ENCODE measurements at regions not wholly inside any gene's neighbourhood (a gene's known extent, or its start where the extent isn't known, plus 50 kb on each side); places are given as distances from the start of the nearest gene placed in this dataset.
"Not testable (repeated sequence)": the region's sequence is repeated elsewhere in the genome, so short reads cannot be mapped to it uniquely, and the experiment has no call there.

- DNase-seq (ENCODE audit: low read depth in 3 of 3, low spot score in 2 of 3): not testable (repeated sequence)
Measured at GRCh38 chr5:63388188-63388587, 574.1 kb downstream of the HTR1A start.

GRCh38 chr5:63375851-63376250 is 586.4 kb downstream of the HTR1A start:
- no peak for DNase-seq (ENCODE audit: low read depth in 3 of 3, low spot score in 2 of 3)

GRCh38 chr5:63374085-63374484 is 588.2 kb downstream of the HTR1A start:
- DNase-seq (ENCODE audit: low read depth in 3 of 3, low spot score in 2 of 3): no peak

- no peak for DNase-seq (ENCODE audit: low read depth in 3 of 3, low spot score in 2 of 3)
Measured at GRCh38 chr5:63351164-63351563, 611.1 kb downstream of the HTR1A start.

GRCh38 chr5:63346451-63346850 is 615.8 kb downstream of the HTR1A start:
- DNase-seq (ENCODE audit: low read depth in 3 of 3, low spot score in 2 of 3): no peak

- DNase-seq (ENCODE audit: low read depth in 3 of 3, low spot score in 2 of 3): no peak
Measured at GRCh38 chr5:63341442-63341841, 620.8 kb downstream of the HTR1A start.

- DNase-seq (ENCODE audit: low read depth in 3 of 3, low spot score in 2 of 3): no peak
Measured at GRCh38 chr5:63323926-63324325, 638.3 kb downstream of the HTR1A start.

GRCh38 chr5:63314551-63314950 is 647.7 kb downstream of the HTR1A start:
- DNase-seq (ENCODE audit: low read depth in 3 of 3, low spot score in 2 of 3): no peak

- DNase-seq (ENCODE audit: low read depth in 3 of 3, low spot score in 2 of 3): no peak
Measured at GRCh38 chr5:63310644-63311043, 651.6 kb downstream of the HTR1A start.

- no peak for DNase-seq (ENCODE audit: low read depth in 3 of 3, low spot score in 2 of 3)
Measured at GRCh38 chr5:63306909-63307308, 655.3 kb downstream of the HTR1A start.

GRCh38 chr5:63293317-63293716 is 668.9 kb downstream of the HTR1A start:
- DNase-seq (ENCODE audit: low read depth in 3 of 3, low spot score in 2 of 3): no peak

- no peak for DNase-seq (ENCODE audit: low read depth in 3 of 3, low spot score in 2 of 3)
Measured at GRCh38 chr5:63286724-63287123, 675.5 kb downstream of the HTR1A start.

GRCh38 chr5:63263411-63263810 is 684.8 kb downstream of the LRRC70 start:
- no peak for DNase-seq (ENCODE audit: low read depth in 3 of 3, low spot score in 2 of 3)

- no peak for DNase-seq (ENCODE audit: low read depth in 3 of 3, low spot score in 2 of 3)
Measured at GRCh38 chr5:63262185-63262981, 683.8 kb downstream of the LRRC70 start.

GRCh38 chr5:63261695-63262094 is 683.1 kb downstream of the LRRC70 start:
- DNase-seq (ENCODE audit: low read depth in 3 of 3, low spot score in 2 of 3): no peak

GRCh38 chr5:63255594-63255993 is 677.0 kb downstream of the LRRC70 start:
- DNase-seq (ENCODE audit: low read depth in 3 of 3, low spot score in 2 of 3): no peak

- no peak for DNase-seq (ENCODE audit: low read depth in 3 of 3, low spot score in 2 of 3)
Measured at GRCh38 chr5:63250939-63251338, 672.3 kb downstream of the LRRC70 start.

GRCh38 chr5:63249960-63250359 is 671.3 kb downstream of the LRRC70 start:
- DNase-seq (ENCODE audit: low read depth in 3 of 3, low spot score in 2 of 3): no peak

GRCh38 chr5:63247651-63248050 is 669.0 kb downstream of the LRRC70 start:
- no peak for DNase-seq (ENCODE audit: low read depth in 3 of 3, low spot score in 2 of 3)

- no peak for DNase-seq (ENCODE audit: low read depth in 3 of 3, low spot score in 2 of 3)
Measured at GRCh38 chr5:63245271-63245670, 666.7 kb downstream of the LRRC70 start.

- no peak for DNase-seq (ENCODE audit: low read depth in 3 of 3, low spot score in 2 of 3)
Measured at GRCh38 chr5:63240063-63240755, 661.6 kb downstream of the LRRC70 start.

- DNase-seq (ENCODE audit: low read depth in 3 of 3, low spot score in 2 of 3): no peak
Measured at GRCh38 chr5:63233911-63234310, 655.3 kb downstream of the LRRC70 start.

All from right renal cortex interstitium (tissue), 3 donors.